Neutrophil (primary cell): ENCODE measurements at regions not wholly inside any gene's neighbourhood (a gene's known extent, or its start where the extent isn't known, plus 50 kb on each side); places are given as distances from the start of the nearest gene placed in this dataset.
"Not testable (repeated sequence)": the region's sequence is repeated elsewhere in the genome, so short reads cannot be mapped to it uniquely, and the experiment has no call there.

Source experiments
- H3K27ac ChIP-seq: fragments of 200-600 bp; sonication (generic); 2 replicates; pipeline ENCODE4 v1.5.1; 2016; ENCODE audit warnings: mild to moderate bottlenecking, moderate library complexity
- H3K27me3 ChIP-seq: fragments of 200-600 bp; sonication (generic); 2 replicates; pipeline ENCODE4 v1.6.0; 2016; ENCODE audit warnings: mild to moderate bottlenecking
- H3K36me3 ChIP-seq: fragments of 200-600 bp; sonication (generic); 2 replicates; pipeline ENCODE4 v1.5.1; 2017
- H3K4me1 ChIP-seq, 2 experiments: fragments of 200-600 bp in 1 of 2; sonication (generic) in 1 of 2; 1 replicate in 1 of 2; 2 replicates in 1 of 2; pipeline versions ENCODE4 v1.5.1 to v1.6.1; 2013 to 2016; ENCODE audit warnings: low read depth in 1 of 2, low read length in 1 of 2, mild to moderate bottlenecking in 1 of 2, moderate library complexity in 1 of 2; ENCODE audit not compliant: control insufficient read depth in 1 of 2, insufficient read depth in 1 of 2
- H3K4me3 ChIP-seq, 2 experiments: fragments of 200-600 bp in 1 of 2; sonication (generic) in 1 of 2; 1 replicate in 1 of 2; 2 replicates in 1 of 2; pipeline ENCODE4 v1.5.1; 2013 to 2016; ENCODE audit warnings: low read depth in 1 of 2, low read length in 1 of 2, mild to moderate bottlenecking in 1 of 2, moderate library complexity in 1 of 2
- H3K9me3 ChIP-seq: fragments of 200-600 bp; sonication (generic); 2 replicates; pipeline ENCODE4 v1.5.1; 2016
- TF ChIP-seq, protein P1 (sequence below): fragments of 200-600 bp; sonication (generic); IDR thresholded peaks from 2 replicates; pipeline ENCODE4 v1.5.1; 2016; ENCODE audit warnings: antibody characterized with exemption

DNA sequence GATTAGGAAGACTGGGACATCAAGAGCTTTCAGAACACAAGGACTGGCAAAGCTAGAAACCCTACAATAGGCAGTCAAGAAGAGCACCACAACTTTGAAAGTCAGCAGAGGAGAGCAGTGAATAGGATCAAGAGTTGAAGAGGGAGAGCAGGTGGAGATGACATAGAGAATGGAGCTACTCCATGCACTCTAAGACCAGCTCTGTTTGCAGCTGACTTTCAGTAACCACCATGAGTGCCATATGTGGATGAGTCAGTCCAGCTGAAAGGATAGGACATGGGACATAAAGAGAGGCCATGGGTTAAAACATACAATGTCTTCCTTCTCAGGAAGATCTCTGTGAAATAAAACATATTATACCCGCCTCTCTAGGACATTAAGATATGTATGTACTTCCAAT, 289.1 kb upstream of the KLF4 start:
- H3K27ac ChIP-seq = no peak overlapping the region
- no peaks in the 10 kb centered on the region for H3K27me3 ChIP-seq
- no peak overlapping the region for H3K4me3 ChIP-seq
- no peaks in the 10 kb centered on the region for H3K36me3 ChIP-seq
- H3K4me1 ChIP-seq = peaks cover 27% of the 10 kb centered on the region in 2 experiments
- TF ChIP-seq, protein P1, sequence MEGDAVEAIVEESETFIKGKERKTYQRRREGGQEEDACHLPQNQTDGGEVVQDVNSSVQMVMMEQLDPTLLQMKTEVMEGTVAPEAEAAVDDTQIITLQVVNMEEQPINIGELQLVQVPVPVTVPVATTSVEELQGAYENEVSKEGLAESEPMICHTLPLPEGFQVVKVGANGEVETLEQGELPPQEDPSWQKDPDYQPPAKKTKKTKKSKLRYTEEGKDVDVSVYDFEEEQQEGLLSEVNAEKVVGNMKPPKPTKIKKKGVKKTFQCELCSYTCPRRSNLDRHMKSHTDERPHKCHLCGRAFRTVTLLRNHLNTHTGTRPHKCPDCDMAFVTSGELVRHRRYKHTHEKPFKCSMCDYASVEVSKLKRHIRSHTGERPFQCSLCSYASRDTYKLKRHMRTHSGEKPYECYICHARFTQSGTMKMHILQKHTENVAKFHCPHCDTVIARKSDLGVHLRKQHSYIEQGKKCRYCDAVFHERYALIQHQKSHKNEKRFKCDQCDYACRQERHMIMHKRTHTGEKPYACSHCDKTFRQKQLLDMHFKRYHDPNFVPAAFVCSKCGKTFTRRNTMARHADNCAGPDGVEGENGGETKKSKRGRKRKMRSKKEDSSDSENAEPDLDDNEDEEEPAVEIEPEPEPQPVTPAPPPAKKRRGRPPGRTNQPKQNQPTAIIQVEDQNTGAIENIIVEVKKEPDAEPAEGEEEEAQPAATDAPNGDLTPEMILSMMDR = no peak
- no peaks in the 10 kb centered on the region for H3K9me3 ChIP-seq

DNA sequence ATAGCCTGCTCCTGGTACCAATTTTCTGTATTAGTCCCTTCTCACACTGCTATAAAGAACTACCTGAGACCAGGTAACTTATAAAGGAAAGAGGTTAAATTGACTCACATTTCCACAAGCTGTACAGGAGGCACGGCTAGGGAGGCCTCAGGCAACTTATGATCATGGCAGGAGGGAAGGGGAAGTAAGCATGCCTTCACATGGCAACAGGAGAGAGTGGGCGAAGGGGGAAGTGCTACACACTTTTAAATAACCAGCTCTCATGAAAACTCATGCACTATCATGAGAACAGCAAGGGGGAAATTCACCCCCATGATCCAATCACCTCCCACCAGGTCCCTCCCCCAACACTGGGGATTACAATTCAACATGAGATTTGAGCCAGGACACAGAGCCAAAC, 284.5 kb upstream of the KLF4 start:
- not testable (repeated sequence) for H3K36me3 ChIP-seq, H3K9me3 ChIP-seq, H3K27ac ChIP-seq, H3K27me3 ChIP-seq, H3K4me1 ChIP-seq, H3K4me3 ChIP-seq

DNA sequence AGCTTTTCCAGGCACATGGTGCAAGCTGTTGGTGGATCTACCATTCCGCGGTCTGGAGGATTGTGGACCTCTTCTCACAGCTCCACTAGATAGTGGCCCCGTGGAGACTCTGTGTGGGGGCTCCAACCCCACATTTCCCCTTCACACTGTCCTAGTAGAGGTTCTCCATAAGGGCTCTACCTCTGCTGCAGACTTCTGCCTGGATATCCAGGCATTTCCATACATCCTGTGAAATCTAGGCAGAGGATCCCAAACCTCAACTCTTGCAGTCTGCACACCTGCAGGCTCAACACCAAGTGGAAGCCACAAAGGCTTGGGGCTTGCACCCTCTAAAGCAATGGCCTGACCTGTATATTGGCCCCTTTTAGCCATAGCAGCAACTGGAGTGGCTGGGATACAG, 283.4 kb upstream of the KLF4 start:
- H3K36me3 ChIP-seq = no peaks in the 10 kb centered on the region
- H3K27me3 ChIP-seq = no peaks in the 10 kb centered on the region
- H3K27ac ChIP-seq = no peak overlapping the region
- no peaks in the 10 kb centered on the region for H3K9me3 ChIP-seq
- no peak overlapping the region for H3K4me3 ChIP-seq
- no peaks in the 10 kb centered on the region for H3K4me1 ChIP-seq
- TF ChIP-seq, protein P1 = no peak

DNA sequence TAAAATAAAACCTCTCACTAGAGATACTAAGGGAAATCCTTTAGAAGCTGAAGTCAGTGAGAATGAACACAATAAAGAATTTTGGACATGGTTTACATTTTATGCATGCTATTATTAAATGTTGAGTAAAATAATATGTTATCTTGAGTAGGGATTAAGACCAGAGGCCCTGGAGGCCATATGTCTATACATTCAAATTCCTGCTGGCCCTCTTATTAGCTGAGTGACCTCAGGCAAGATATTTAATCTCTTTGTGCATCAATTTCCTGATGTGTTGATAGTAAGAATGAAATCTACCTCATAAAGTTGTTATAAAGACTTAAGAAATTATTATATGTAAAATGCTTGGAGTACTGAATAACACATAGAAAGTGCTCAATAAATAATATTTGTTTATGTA, 281.1 kb upstream of the KLF4 start:
- H3K27me3 ChIP-seq = no peaks in the 10 kb centered on the region
- H3K36me3 ChIP-seq = no peaks in the 10 kb centered on the region
- TF ChIP-seq, protein P1 = no peak
- H3K4me1 ChIP-seq = no peaks in the 10 kb centered on the region
- no peak overlapping the region for H3K4me3 ChIP-seq
- H3K27ac ChIP-seq = no peak overlapping the region
- no peaks in the 10 kb centered on the region for H3K9me3 ChIP-seq

DNA sequence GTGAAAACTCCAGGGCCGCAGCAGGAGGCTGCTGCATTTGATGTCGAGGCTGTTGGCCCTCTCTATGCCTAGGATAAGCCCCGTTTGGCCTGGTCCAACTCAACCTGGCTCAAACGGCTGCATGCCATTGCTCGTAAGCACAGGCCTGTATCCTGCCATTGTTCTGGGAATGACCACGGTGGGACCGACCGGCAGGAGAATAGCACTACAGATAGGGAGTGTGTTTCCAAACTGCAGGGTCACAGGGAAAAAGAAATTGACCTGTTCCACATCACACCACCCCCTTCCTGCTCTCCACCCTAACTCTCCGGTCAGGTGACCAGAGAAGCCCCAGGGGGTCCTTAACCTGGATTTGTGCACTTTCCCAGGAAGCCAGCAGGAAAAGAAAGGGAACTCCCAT, 278.7 kb upstream of the KLF4 start:
- Histone ChIP-seq H3K27me3 (no peaks in the 10 kb centered on the region), H3K4me1 (no peaks in the 10 kb centered on the region), H3K9me3 (no peaks in the 10 kb centered on the region), H3K4me3 (no peak overlapping the region), H3K27ac (no peak overlapping the region), H3K36me3 (no peaks in the 10 kb centered on the region)
- TF ChIP-seq, protein P1 = no peak

DNA sequence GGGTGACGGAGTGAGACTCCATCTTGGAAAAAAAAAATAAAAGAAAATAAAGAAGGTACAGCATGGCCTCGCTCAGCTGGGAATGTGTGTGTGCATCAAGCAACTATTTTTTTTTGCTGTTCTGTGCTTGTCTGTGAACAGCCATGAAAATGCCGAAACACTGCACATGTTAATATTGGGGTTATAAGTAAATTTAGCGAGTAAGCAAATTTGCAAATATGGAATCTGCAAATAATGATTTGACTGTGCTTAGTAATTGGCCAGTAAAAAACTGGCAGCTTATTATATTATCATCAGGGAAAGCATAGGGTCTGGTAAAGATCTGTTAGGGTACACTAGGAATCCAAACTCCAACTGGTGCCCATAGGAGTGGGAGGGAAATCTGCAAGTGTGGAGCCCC, 278.1 kb upstream of the KLF4 start:
- Histone ChIP-seq H3K4me3 (no peak overlapping the region), H3K4me1 (no peaks in the 10 kb centered on the region), H3K9me3 (no peaks in the 10 kb centered on the region), H3K36me3 (no peaks in the 10 kb centered on the region), H3K27ac (no peak overlapping the region), H3K27me3 (no peaks in the 10 kb centered on the region)
- TF ChIP-seq, protein P1 = no peak

DNA sequence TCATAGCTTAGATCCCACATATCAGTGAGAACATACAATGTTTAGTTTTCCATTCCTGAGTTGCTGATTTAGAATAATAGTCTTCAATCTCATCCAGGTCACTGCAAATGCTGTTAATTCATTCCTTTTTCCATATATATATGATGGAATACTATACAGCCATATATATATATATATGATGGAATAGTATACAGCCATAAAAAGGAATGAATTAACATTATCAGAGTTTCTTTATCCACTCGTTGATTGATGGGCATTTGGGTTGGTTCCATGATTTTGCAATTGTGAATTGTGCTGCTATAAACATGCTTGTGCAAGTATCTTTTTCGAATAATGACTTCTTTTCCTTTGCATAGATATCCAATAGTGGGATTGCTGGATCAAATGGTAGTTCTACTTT, 273.9 kb upstream of the KLF4 start:
- H3K27me3 ChIP-seq, H3K27ac ChIP-seq, H3K4me3 ChIP-seq, H3K36me3 ChIP-seq, H3K9me3 ChIP-seq: not testable (repeated sequence)
- H3K4me1 ChIP-seq = peaks cover 14 to 18% of the 10 kb centered on the region in 2 experiments
